ENCODE measurements at regions not wholly inside any gene's neighbourhood (a gene's known extent, or its start where the extent isn't known, plus 50 kb on each side); places are given as distances from the start of the nearest gene placed in this dataset.

DNA sequence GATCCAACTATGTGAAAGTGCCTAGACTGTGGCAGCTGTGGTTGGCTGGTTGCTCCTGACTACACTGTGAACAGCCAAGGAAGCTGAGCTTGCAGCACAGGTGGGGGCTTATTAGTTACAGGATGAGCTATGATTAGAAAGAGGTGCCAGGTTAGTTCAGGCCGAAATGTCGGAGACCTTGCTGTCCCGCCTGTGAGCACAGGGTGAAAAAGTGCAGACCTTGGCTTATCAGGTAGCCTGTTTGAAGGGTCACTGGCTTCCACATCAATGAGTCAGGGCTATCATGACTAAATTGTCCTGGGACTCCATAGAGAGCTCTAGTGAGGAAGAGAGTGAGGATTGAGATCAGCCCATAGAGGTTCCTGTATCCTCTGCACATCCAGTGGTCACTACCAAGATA is 114.3 kb upstream of the PLPPR1 start:
- POLR2A ChIA-PET = no interaction called here
- Mint-ChIP-seq H3K27ac (no peak overlapping the region), H3K36me3 (no peaks in the 10 kb centered on the region), H3K9me3 (peaks cover 0 to 10% (median 0%) of the 10 kb centered on the region in 11 donors), H3K4me1 (no peaks in the 10 kb centered on the region), H3K27me3 (peaks cover 0 to 5% (median 0%) of the 10 kb centered on the region in 5 donors), H3K4me3 (no peak overlapping the region)
- Histone ChIP-seq H3K4me3 (ENCODE audit: low read length) (no peak overlapping the region), H3K4me1 (ENCODE audit: control insufficient read depth in 2 of 2, insufficient read depth in 2 of 2, low read length in 2 of 2) (no peaks in the 10 kb centered on the region), H3K36me3 (ENCODE audit: control insufficient read depth in 2 of 3, insufficient read depth in 3 of 3, low read length in 3 of 3) (no peaks in the 10 kb centered on the region), H3K27ac (ENCODE audit: low read depth, low read length) (no peak overlapping the region), H3K9me3 (ENCODE audit: control insufficient read depth in 2 of 3, low read length in 3 of 3) (no peaks in the 10 kb centered on the region), H3K27me3 (ENCODE audit: control insufficient read depth in 2 of 2, insufficient read depth in 2 of 2, low read length in 2 of 2) (no peaks in the 10 kb centered on the region)
- intact Hi-C loops (cut with micrococcal nuclease) = no loop called here
- DNase-seq (no peak), ATAC-seq (no peak)
- CTCF ChIA-PET = no interaction called here

DNA sequence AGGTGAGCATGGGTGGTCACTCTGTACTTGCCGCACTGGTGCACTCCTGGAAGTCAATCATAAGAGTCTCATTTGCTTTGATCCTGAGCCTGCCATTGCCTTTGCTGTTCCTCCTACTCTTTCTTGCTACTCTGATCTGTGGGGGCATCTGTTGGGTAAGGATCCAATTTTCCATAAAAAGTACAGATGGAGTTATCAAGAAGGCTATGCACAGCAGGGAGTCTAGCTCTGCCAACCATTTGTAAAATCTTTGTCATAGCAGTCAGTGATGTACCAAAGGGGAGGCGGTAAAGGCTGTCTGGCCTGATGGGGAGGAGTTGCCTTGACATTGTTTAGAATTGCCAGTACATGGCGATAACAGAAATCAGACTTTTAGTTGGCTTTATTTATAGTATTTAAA is 109.0 kb upstream of the PLPPR1 start:
- ATAC-seq = no peak
- Histone ChIP-seq H3K27me3 (ENCODE audit: control insufficient read depth in 2 of 2, insufficient read depth in 2 of 2, low read length in 2 of 2) (no peaks in the 10 kb centered on the region), H3K9me3 (ENCODE audit: control insufficient read depth in 2 of 3, low read length in 3 of 3) (no peaks in the 10 kb centered on the region), H3K27ac (ENCODE audit: low read depth, low read length) (no peak overlapping the region), H3K4me3 (ENCODE audit: low read length) (no peak overlapping the region), H3K4me1 (ENCODE audit: control insufficient read depth in 2 of 2, insufficient read depth in 2 of 2, low read length in 2 of 2) (no peaks in the 10 kb centered on the region), H3K36me3 (ENCODE audit: control insufficient read depth in 2 of 3, insufficient read depth in 3 of 3, low read length in 3 of 3) (no peaks in the 10 kb centered on the region)
- intact Hi-C loops (cut with micrococcal nuclease) = no loop called here
- Mint-ChIP-seq H3K27me3 (peaks cover 0 to 14% (median 0%) of the 10 kb centered on the region in 5 donors), H3K9me3 (peaks cover 0 to 15% (median 4%) of the 10 kb centered on the region in 11 donors), H3K36me3 (peaks cover 0 to 4% (median 0%) of the 10 kb centered on the region in 5 donors), H3K4me1 (no peaks in the 10 kb centered on the region), H3K27ac (no peak overlapping the region), H3K4me3 (no peak overlapping the region)
- no peak for DNase-seq
- ChIA-PET POLR2A (no interaction called here), CTCF (no interaction called here)

GRCh38 chr9:100926366-100926765 is 102.2 kb upstream of the PLPPR1 start:
- Mint-ChIP-seq H3K9me3 (peaks cover 0 to 10% (median 4%) of the 10 kb centered on the region in 11 donors), H3K27ac (no peak overlapping the region), H3K36me3 (peaks cover 0 to 4% (median 0%) of the 10 kb centered on the region in 5 donors), H3K4me1 (no peaks in the 10 kb centered on the region), H3K27me3 (peaks cover 0 to 16% (median 0%) of the 10 kb centered on the region in 5 donors), H3K4me3 (no peak overlapping the region)
- no peaks in the 10 kb centered on the region for H3K4me1 ChIP-seq (ENCODE audit: control insufficient read depth in 2 of 2, insufficient read depth in 2 of 2, low read length in 2 of 2)
- no peak overlapping the region for H3K4me3 ChIP-seq (ENCODE audit: low read length)
- H3K36me3 ChIP-seq (ENCODE audit: control insufficient read depth in 2 of 3, insufficient read depth in 3 of 3, low read length in 3 of 3) = no peaks in the 10 kb centered on the region
- ChIA-PET CTCF (no interaction called here), POLR2A (no interaction called here)
- DNase-seq = no peak
- no peaks in the 10 kb centered on the region for H3K27me3 ChIP-seq (ENCODE audit: control insufficient read depth in 2 of 2, insufficient read depth in 2 of 2, low read length in 2 of 2)
- intact Hi-C loops (cut with micrococcal nuclease) = no loop called here
- no peaks in the 10 kb centered on the region for H3K9me3 ChIP-seq (ENCODE audit: control insufficient read depth in 2 of 3, low read length in 3 of 3)
- ATAC-seq = no peak
- no peak overlapping the region for H3K27ac ChIP-seq (ENCODE audit: low read depth, low read length)

- peaks cover 0 to 7% (median 4%) of the 10 kb centered on the region in 11 donors for H3K9me3 Mint-ChIP-seq
- H3K27me3 Mint-ChIP-seq = peaks cover 0 to 16% (median 0%) of the 10 kb centered on the region in 5 donors
- peaks cover 0 to 4% (median 0%) of the 10 kb centered on the region in 5 donors for H3K36me3 Mint-ChIP-seq
- Histone ChIP-seq H3K27me3 (ENCODE audit: control insufficient read depth in 2 of 2, insufficient read depth in 2 of 2, low read length in 2 of 2) (no peaks in the 10 kb centered on the region), H3K36me3 (ENCODE audit: control insufficient read depth in 2 of 3, insufficient read depth in 3 of 3, low read length in 3 of 3) (no peaks in the 10 kb centered on the region), H3K4me1 (ENCODE audit: control insufficient read depth in 2 of 2, insufficient read depth in 2 of 2, low read length in 2 of 2) (no peaks in the 10 kb centered on the region), H3K4me3 (ENCODE audit: low read length) (no peak overlapping the region), H3K9me3 (ENCODE audit: control insufficient read depth in 2 of 3, low read length in 3 of 3) (no peaks in the 10 kb centered on the region), H3K27ac (ENCODE audit: low read depth, low read length) (no peak overlapping the region)
- H3K4me3 Mint-ChIP-seq = no peak overlapping the region
- intact Hi-C loops (cut with micrococcal nuclease) = no loop called here
- no peak overlapping the region for H3K27ac Mint-ChIP-seq
- ChIA-PET POLR2A (no interaction called here), CTCF (no interaction called here)
- no peaks in the 10 kb centered on the region for H3K4me1 Mint-ChIP-seq
- DNase-seq (no peak), ATAC-seq (no peak)
Measured at GRCh38 chr9:100927763-100928162, 100.8 kb upstream of the PLPPR1 start.

DNA sequence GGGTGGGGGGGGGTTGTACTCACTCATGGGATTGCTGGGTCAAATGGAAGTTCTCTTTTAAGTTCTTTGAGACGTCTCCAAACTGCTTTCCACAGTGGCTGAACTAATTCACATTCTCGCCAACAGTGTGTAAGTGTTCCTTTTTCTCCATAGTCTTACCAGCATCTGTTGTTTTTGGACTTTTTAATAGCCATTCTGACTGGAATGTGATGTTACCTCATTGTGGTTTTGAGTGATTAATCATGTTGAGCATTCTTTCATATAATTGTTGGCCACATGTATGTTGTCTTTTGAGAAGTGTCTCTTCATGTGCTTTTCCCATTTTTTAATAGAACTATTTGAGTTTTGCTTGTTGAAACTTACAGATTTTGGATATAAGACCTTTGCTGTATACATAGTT is 94.9 kb upstream of the PLPPR1 start:
- no peaks in the 10 kb centered on the region for H3K9me3 ChIP-seq (ENCODE audit: control insufficient read depth in 2 of 3, low read length in 3 of 3)
- Mint-ChIP-seq H3K27ac (no peak overlapping the region), H3K9me3 (peaks cover 0 to 24% (median 12%) of the 10 kb centered on the region in 11 donors), H3K36me3 (peaks cover 0 to 4% (median 0%) of the 10 kb centered on the region in 5 donors), H3K4me1 (no peaks in the 10 kb centered on the region), H3K27me3 (peaks cover 0 to 12% (median 0%) of the 10 kb centered on the region in 5 donors), H3K4me3 (no peak overlapping the region)
- H3K4me3 ChIP-seq (ENCODE audit: low read length) = no peak overlapping the region
- no peak for DNase-seq
- POLR2A ChIA-PET = no interaction called here
- ATAC-seq = no peak
- no peak overlapping the region for H3K27ac ChIP-seq (ENCODE audit: low read depth, low read length)
- no peaks in the 10 kb centered on the region for H3K36me3 ChIP-seq (ENCODE audit: control insufficient read depth in 2 of 3, insufficient read depth in 3 of 3, low read length in 3 of 3)
- intact Hi-C loops (cut with micrococcal nuclease) = no loop called here
- H3K27me3 ChIP-seq (ENCODE audit: control insufficient read depth in 2 of 2, insufficient read depth in 2 of 2, low read length in 2 of 2) = no peaks in the 10 kb centered on the region
- H3K4me1 ChIP-seq (ENCODE audit: control insufficient read depth in 2 of 2, insufficient read depth in 2 of 2, low read length in 2 of 2) = no peaks in the 10 kb centered on the region
- CTCF ChIA-PET = no interaction called here

- Histone ChIP-seq H3K36me3 (ENCODE audit: control insufficient read depth in 2 of 3, insufficient read depth in 3 of 3, low read length in 3 of 3) (no peaks in the 10 kb centered on the region), H3K4me1 (ENCODE audit: control insufficient read depth in 2 of 2, insufficient read depth in 2 of 2, low read length in 2 of 2) (no peaks in the 10 kb centered on the region), H3K4me3 (ENCODE audit: low read length) (no peak overlapping the region), H3K9me3 (ENCODE audit: control insufficient read depth in 2 of 3, low read length in 3 of 3) (no peaks in the 10 kb centered on the region), H3K27ac (ENCODE audit: low read depth, low read length) (no peak overlapping the region), H3K27me3 (ENCODE audit: control insufficient read depth in 2 of 2, insufficient read depth in 2 of 2, low read length in 2 of 2) (no peaks in the 10 kb centered on the region)
- Mint-ChIP-seq H3K4me1 (no peaks in the 10 kb centered on the region), H3K27me3 (peaks cover 0 to 12% (median 0%) of the 10 kb centered on the region in 5 donors), H3K4me3 (no peak overlapping the region), H3K27ac (no peak overlapping the region), H3K9me3 (peaks cover 0 to 27% (median 12%) of the 10 kb centered on the region in 11 donors), H3K36me3 (peaks cover 0 to 4% (median 0%) of the 10 kb centered on the region in 5 donors)
- no peak for DNase-seq
- intact Hi-C loops (cut with micrococcal nuclease) = no loop called here
- CTCF ChIA-PET = no interaction called here
- POLR2A ChIA-PET = no interaction called here
- ATAC-seq = no peak
Measured at GRCh38 chr9:100937382-100937781, 91.1 kb upstream of the PLPPR1 start.

GRCh38 chr9:100938507-100938906 is 90.0 kb upstream of the PLPPR1 start:
- Mint-ChIP-seq H3K9me3 (peaks cover 0 to 25% (median 12%) of the 10 kb centered on the region in 11 donors), H3K4me1 (no peaks in the 10 kb centered on the region), H3K36me3 (peaks cover 0 to 4% (median 0%) of the 10 kb centered on the region in 5 donors), H3K27ac (no peak overlapping the region), H3K4me3 (no peak overlapping the region), H3K27me3 (peaks cover 0 to 12% (median 0%) of the 10 kb centered on the region in 5 donors)
- H3K27me3 ChIP-seq (ENCODE audit: control insufficient read depth in 2 of 2, insufficient read depth in 2 of 2, low read length in 2 of 2) = no peaks in the 10 kb centered on the region
- no peak overlapping the region for H3K4me3 ChIP-seq (ENCODE audit: low read length)
- no peak overlapping the region for H3K27ac ChIP-seq (ENCODE audit: low read depth, low read length)
- H3K36me3 ChIP-seq (ENCODE audit: control insufficient read depth in 2 of 3, insufficient read depth in 3 of 3, low read length in 3 of 3) = no peaks in the 10 kb centered on the region
- DNase-seq (no peak), ATAC-seq (no peak)
- CTCF ChIA-PET = no interaction called here
- intact Hi-C loops (cut with micrococcal nuclease) = no loop called here
- H3K9me3 ChIP-seq (ENCODE audit: control insufficient read depth in 2 of 3, low read length in 3 of 3) = no peaks in the 10 kb centered on the region
- POLR2A ChIA-PET = no interaction called here
- no peaks in the 10 kb centered on the region for H3K4me1 ChIP-seq (ENCODE audit: control insufficient read depth in 2 of 2, insufficient read depth in 2 of 2, low read length in 2 of 2)

Data from naive thymus-derived CD4-positive, alpha-beta T cell (primary cell).